HG02870 (cell line): ENCODE measurements at regions not wholly inside any gene's neighbourhood (a gene's known extent, or its start where the extent isn't known, plus 50 kb on each side); places are given as distances from the start of the nearest gene placed in this dataset.
"Not testable (repeated sequence)": the region's sequence is repeated elsewhere in the genome, so short reads cannot be mapped to it uniquely, and the experiment has no call there.

Experiments used
- ATAC-seq: cut with Tn5 transposase; IDR thresholded peaks from one replicate; pipeline ENCODE4 v1.9.1; 2021; ENCODE audit warnings: mild to moderate bottlenecking, moderate library complexity; ENCODE audit not compliant: unreplicated experiment

DNA sequence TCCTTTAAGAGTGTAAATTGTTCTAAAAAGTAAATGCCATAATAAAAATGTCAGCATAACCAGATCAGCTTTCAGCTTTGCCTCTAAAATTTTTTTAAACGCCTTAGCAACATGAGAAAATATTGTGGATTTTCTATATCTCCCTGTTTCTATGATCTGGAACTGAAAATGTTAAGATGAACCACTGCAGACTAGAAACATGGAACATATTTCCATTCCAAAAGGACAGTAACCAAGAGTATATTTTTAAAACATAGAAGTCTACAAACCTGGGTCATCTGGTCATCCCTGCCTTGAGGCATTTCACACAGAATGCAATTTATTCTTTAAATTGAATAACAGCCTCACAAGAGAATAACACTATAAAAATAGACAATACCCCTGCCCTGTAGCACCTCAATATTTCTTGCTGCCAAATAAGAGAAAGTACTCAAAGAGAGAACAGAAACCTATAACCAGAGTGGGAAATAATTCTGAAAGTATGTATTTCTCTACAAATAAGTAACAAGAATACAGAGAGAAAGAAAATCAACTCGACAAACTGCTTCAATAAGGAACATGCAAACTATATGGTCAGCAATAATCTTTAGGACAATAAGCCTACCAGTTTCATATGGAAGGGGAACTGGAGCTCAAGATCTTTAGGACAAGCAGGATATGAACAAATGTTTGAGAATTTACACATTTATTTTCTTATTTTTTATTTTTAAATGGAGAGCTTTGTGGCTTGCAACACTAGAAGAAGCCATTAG is 949.0 kb downstream of the EPHA3 start:
- no peak for ATAC-seq

- ATAC-seq, result no peak
Measured at GRCh38 chr3:90062016-90062415, 954.6 kb downstream of the EPHA3 start.

- no peak for ATAC-seq
Measured at GRCh38 chr3:90062631-90063200, 955.3 kb downstream of the EPHA3 start.

- ATAC-seq, result no peak
Measured at GRCh38 chr3:90068783-90069182, 961.4 kb downstream of the EPHA3 start.

- ATAC-seq, result no peak
Measured at GRCh38 chr3:90069748-90070147, 962.3 kb downstream of the EPHA3 start.

GRCh38 chr3:90076136-90076535 is 968.7 kb downstream of the EPHA3 start:
- no peak for ATAC-seq

- no peak for ATAC-seq
Measured at GRCh38 chr3:90080988-90081387, 973.6 kb downstream of the EPHA3 start.

- not testable (repeated sequence) for ATAC-seq
Measured at GRCh38 chr3:90086297-90086696, 978.9 kb downstream of the EPHA3 start.

- no peak for ATAC-seq
Measured at GRCh38 chr3:90087703-90088102, 980.3 kb downstream of the EPHA3 start.

DNA sequence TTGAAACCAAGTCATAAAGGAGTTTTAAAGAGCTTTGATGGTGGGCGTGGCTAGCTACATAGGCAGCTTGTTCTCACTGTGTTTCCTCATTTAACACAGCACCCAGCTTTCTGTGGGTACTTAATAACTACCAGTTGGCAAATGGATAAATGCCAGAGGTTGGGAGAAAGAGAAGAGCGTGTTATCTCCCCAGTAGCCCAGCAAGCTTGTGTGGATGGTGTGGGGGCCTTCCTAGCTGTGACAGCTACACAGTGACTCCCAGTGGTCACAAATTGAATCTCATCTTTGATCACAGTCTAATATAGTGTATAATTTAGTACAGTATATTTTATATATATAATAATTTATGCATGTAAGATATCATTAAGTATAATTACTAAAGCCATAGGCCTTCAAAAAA is 984.1 kb downstream of the EPHA3 start:
- peak; percentile 87 for ATAC-seq

- no peak for ATAC-seq
Measured at GRCh38 chr3:90092994-90093393, 985.6 kb downstream of the EPHA3 start.

- no peak for ATAC-seq
Measured at GRCh38 chr3:90095811-90096210, 988.4 kb downstream of the EPHA3 start.

DNA sequence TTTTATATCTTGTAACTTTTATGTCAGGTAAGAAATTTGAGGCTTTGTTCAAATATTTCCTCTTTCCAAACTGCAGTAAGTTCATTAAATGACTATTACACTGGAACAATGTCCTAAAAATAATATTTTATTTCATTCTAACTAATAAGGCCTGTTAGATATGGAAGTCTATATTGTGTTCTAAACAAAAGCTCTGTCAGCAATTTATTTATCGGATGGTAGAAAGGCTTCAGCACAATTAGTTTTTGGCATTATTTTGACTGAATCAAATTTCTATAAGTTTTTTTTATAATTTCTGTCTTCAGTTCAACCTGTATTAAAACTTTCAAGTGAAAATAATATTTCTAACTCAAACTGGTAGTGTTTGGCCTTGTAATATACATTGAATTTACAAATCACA is 992.1 kb downstream of the EPHA3 start:
- no peak for ATAC-seq

- no peak for ATAC-seq
Measured at GRCh38 chr3:90102146-90102545, 994.7 kb downstream of the EPHA3 start.

GRCh38 chr3:90121326-90121725 is 1013.9 kb downstream of the EPHA3 start:
- no peak for ATAC-seq

GRCh38 chr3:90128391-90128790 is 1021.0 kb downstream of the EPHA3 start:
- ATAC-seq, result no peak

DNA sequence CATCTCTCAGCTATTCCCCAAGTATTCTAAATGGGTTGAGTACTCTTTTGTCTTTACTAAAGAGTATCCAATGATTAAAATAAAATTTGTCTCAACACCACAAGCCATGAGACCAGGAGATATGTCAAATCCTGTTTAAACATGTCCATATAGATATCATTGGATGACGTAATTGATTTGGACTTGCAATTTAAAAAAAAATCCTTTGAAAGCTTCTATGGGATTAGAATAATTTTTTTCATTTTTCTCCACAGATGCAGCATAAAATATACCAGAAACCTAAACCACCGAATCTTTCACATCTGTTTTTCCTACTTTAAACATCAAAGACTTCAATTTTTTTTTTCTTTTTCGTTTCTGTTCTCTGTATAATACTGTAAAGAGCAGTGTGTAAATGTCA is 1022.3 kb downstream of the EPHA3 start:
- ATAC-seq, result no peak

- no peak for ATAC-seq
Measured at GRCh38 chr3:90132197-90132596, 1024.8 kb downstream of the EPHA3 start.

DNA sequence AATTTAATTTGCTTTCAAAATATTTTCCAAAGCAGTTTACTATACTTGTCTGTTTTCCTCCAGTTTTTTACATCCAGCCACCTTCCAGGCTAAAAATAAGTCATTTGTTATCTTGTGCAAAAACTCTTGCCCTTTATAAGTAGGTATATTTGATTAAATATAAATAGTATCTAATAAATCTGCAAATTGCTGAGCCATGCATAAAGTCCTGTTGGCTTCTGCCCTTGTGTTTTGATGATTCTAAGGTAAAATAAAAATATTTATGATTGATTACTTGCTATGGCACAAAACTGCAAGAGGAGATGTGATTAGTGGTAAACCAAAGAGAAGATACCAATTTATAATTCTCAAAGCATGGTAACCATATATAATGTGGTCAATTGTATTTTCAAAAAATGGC is 1026.7 kb downstream of the EPHA3 start:
- ATAC-seq, result no peak

- ATAC-seq, result no peak
Measured at GRCh38 chr3:90136456-90137191, 1029.2 kb downstream of the EPHA3 start.

DNA sequence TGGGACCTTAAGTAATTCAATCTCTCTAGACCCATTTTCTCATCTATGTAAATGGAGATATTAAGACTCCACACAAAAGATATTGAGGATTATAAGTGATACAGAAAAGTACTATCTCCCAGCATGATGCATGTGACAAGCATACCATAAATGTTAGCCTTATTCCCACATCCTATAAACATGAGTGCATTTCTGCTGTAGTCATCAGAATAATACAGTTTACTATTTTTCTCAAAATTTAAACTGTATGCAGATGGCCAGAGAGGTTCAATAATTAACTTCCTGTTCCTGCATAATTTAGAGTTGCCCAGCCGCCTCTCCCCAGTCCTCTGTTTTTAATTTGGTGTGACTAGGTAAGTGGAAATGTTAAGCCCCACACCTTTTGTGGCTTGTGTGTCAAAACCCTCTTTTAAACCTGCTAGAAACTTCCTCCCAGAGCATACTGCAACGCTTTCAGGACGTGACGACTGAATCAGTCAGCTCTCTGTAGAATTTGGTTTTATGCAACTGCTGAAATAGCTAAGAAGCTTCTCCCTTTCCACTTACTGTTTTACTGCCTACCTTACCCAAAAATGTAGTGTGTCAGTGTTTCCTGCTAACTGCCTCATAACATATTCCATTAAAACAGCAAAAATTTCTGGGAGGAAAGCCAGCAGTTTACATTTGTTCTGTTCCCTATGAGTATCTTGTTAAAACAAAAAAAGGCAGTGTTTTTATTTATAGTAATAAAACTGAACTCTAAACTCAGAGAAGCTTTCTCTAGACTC is 1037.9 kb downstream of the EPHA3 start:
- no peak for ATAC-seq
